COLO668 (cell line): ENCODE measurements at regions not wholly inside any gene's neighbourhood (a gene's known extent, or its start where the extent isn't known, plus 50 kb on each side); places are given as distances from the start of the nearest gene placed in this dataset.
"Not testable (repeated sequence)": the region's sequence is repeated elsewhere in the genome, so short reads cannot be mapped to it uniquely, and the experiment has no call there.

Experiments
- DNase-seq: peaks from one replicate; lab custom pipeline; 2025; ENCODE audit not compliant: unreplicated experiment; lab: John Stamatoyannopoulos, UW

DNA sequence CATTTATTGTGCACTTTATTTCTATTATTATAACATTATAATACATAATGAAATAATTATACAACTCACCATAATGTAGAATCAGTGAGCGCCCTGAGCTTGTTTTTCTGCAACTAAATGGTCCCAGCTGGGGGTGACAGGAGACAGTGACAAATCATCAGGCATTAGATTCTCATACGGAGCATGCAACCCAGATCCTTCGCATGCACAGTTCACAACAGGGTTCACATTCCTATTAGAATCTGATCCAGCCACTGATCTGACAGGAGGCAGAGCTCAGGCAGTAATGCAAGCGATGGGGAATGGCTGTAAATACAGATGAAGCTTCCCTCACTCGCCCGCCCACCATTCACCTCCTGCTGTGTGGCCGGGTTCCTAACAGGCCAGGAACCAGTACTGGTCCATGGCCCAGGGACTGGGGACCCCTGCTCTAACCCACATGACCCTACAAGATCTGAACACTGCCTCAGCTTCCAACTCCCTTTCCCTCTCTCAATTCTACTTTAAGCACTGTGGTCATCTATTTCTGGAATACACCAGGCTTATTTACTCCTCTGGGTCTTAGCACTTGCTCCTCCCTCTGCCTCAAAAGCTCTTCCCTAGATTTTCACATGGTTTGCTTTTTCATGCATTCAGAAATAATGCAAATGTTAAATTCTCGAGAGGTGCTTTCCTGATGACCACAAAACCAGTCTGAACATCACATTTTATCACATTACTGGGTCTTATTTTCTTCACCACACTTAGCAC, 166.8 kb upstream of the HCCS start:
- DNase-seq: no peak

DNA sequence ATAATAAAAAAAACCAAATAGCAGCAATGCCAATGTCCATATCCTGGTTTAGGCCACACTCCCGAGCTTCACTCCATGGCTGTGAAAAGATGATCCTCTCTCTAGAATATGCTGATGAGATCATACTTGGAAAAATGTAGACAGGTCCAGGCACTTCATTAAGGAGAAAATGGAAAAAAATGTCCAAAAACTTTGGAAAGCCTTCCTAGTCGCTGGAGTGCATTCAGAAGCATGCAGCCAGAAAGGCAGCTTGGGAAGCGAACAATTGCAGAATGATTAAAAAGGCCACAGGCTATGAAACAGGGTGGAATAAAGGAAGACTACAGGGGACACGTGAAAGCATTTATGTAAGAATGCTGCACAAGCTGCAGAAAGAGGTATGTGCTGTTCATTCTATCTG, 165.6 kb upstream of the HCCS start:
- no peak for DNase-seq

- no peak for DNase-seq
These were observed 161.6 kb upstream of the HCCS start for GRCh38 chrX:10949541-10949940.

DNA sequence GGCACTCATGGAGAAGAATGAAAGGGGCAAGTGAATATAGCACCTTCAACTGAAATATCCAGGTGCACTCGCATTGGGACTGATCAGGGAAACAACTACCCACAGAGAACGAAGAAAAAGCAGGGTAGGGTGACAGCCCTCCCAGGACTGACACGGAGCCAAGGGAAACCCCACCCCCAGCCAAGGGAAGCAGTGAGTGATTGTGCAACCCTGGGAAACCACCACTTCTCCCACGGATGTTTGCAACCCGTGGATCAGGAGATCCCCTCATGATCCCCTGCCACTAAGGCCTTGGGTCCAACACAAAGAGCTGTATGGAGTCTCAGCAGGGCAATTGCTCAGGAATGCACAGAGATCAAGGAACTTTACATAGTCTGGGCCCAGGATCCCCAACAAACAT, 158.5 kb upstream of the HCCS start:
- no peak for DNase-seq

GRCh38 chrX:10965174-10965798, 145.8 kb upstream of the HCCS start:
- no peak for DNase-seq

DNA sequence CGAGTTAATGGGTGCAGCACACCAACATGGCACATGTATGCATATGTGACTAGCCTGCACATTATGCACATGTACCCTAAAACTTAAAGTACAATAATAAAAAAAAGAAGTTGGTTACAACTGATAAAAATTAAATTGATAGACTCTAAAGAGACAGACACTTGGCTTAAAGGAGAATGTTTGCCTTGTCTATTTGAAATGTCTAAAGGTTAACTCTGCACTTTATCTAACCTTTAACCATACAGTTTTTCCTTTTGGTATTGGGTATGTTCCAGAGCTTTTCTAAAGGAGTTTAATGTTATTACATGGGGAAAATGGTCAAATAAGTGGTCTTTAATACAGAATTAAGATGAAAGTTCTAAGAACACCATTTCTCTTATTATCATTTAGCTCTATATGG, 145.1 kb upstream of the HCCS start:
- DNase-seq: no peak

- DNase-seq: no peak
These were observed 140.0 kb upstream of the HCCS start for GRCh38 chrX:10971176-10971575.

DNA sequence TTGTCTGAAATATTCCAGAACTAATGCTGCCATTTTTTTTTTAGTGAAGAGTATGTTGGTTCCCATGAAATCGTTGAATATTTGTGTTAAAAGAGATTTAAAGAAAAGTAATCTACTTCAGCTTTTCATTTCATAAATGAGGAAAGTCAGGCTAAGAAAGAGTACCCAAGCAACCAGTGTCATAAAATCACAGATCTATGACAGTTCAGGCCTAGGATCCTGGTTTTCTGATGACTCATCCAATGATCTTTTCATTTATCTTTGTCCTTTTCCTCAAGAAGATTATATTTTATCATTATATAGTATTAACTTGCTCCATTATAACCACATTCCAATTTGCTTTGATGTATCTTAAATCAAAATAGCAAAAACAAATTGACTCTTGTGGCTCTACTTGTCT, 139.4 kb upstream of the HCCS start:
- no peak for DNase-seq

DNA sequence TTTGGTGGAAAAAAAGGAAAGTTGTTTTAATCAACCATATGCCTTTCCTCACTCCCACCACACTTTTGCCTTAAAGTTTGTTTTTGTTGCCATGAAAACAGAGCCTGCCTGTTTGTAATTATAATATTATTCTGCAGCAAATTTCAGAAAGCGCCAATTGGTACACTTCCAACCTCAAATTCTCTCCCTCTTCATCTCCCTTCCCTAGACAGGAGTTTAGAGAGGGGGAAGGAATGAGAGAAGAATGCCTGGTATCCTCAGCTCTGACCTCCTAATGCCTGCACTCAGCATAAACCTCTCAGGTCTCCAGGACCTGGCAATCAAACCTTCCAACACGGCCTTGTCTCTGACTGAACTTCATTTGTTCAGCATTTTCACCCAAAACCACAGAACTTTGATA, 138.4 kb upstream of the HCCS start:
- DNase-seq: no peak

DNA sequence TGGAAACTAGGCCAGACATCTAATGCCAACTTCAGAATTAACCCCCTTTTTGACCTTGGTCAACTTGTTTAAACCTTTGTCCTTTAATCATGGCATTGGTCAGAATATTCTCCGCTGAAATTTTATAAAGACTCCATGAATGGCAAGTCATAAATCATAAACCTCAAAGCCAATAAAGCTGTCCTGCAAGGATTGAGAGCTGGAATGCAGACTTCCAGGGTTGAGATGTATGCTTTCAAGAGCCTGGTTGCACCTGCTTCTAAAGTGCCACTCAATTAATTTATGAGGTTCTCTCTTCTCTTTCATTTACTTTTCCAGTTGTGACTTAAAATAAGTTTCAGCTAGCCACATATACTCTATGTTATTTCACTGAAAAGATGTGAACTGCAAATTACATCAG, 136.2 kb upstream of the HCCS start:
- no peak for DNase-seq

- DNase-seq: no peak
These were observed 131.2 kb upstream of the HCCS start for GRCh38 chrX:10979956-10980355.

DNA sequence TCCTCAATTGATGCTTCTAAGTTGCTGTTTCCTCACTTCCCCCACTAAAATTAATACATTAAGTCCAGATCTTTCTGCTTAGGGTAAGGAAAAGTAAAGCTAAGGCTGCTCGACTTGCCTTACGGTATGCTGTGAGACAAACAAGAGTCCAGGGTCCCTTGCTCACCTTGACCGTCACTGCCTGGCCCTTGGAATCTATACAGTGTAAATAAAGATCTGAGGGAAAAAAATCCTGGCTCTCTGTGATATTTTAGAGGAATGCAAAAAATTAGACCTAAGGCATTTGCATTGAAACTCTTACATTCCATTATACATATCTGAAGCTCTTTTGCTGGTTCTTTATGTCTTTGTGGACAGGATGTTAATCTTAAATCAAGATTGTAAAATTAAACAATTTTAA, 129.6 kb upstream of the HCCS start:
- no peak for DNase-seq

DNA sequence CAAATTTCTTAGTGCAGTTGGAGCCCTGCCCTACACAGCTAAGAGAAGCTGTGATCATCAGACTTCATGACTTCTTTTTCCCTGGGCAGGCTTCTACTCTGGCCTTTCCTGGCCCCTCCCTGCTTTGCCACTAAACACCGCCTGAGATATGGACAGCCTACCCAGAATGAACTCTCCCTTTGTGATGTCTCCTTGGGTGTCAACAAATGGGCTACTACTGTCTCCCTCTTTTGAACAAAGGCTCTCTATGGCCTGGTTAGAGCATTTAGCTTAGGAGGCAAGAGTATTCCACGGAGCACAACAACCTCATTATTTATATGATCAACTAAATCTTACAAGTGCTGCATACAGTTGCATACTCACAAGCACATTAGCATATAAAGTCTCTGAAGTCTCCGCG, 127.6 kb upstream of the HCCS start:
- DNase-seq: no peak

GRCh38 chrX:10984213-10984612, 126.9 kb upstream of the HCCS start:
- no peak for DNase-seq

- DNase-seq: no peak
These were observed 124.5 kb upstream of the HCCS start for GRCh38 chrX:10986616-10987015.

DNA sequence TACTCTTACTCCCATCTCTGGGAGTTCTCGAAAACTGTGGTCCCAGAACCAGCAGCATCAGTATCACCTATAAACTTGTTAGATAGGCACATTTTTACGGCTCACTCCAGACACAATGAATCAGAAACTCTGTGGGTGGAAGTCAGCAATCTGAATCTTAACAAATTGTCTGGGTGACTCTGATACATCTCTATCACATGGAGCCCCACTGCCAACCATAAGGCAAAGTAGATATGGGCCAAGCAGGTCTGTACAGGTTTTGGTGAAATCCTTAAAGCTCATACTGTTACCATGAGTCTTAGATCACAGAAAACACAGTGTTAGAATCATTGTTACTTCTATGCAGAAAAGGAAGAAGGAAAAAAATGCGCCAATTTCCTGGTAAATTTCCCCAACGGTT, 122.5 kb upstream of the HCCS start:
- no peak for DNase-seq

- DNase-seq: no peak
These were observed 121.7 kb upstream of the HCCS start for GRCh38 chrX:10989386-10989785.

GRCh38 chrX:10990418-10990817, 120.7 kb upstream of the HCCS start:
- no peak for DNase-seq

- DNase-seq: no peak
These were observed 120.2 kb upstream of the HCCS start for GRCh38 chrX:10990976-10991375.

DNA sequence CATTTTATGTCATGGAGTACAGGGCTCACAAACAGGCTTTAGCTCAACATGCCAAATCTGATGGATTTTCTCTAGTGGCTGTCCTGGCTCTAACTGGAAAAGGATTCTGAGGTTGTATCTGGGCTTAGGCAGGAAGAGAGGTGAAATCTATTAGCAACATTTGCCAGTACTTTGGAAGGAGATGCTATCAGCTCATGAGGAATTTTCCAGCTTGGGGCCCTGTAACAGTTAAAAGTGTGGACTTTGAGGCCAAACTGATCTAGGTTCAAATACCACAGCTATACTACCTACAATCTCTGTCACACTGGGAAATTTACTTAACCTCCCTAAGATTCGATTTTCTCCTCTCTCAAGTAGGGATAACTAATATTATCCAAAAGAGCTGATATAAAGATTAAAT, 119.0 kb upstream of the HCCS start:
- no peak for DNase-seq

DNA sequence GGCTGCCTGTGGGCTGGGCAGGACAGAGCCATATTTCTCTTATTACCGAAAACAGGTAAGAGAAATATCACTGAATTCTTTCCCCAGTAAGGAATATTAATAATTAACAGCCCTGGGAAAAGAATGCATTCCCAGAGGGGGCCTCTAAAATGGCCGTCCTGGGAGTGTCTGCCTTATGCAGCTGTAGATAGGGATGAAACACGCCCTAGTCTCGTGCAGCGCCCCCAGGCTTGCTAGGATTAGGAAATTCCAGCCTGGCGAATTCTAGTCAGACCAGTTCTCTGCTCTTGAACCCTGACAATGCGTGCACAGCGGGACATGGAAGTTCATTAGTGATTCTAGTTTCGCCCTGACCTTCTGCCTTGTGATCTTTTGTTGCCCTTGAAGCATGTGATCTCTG, 104.1 kb upstream of the HCCS start:
- DNase-seq: not testable (repeated sequence)

DNA sequence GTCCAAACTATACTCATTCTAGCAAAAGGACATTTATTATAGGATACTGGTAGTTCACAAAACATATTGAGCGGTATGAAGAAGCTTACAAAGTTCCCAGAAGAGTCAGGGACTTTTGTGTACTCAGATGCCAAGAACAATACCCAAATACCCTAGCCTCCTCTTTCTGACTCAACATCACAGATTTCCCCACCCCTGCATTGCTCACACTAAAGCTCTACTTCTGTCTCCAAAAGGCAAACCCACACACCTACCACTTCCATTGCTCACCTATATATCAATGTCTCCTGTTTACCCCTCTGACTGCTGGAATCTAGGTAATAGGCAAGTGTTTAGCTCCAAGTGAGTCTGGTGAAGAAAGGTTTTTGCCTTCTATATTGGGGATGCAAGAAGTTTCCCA, 100.7 kb upstream of the HCCS start:
- no peak for DNase-seq

DNA sequence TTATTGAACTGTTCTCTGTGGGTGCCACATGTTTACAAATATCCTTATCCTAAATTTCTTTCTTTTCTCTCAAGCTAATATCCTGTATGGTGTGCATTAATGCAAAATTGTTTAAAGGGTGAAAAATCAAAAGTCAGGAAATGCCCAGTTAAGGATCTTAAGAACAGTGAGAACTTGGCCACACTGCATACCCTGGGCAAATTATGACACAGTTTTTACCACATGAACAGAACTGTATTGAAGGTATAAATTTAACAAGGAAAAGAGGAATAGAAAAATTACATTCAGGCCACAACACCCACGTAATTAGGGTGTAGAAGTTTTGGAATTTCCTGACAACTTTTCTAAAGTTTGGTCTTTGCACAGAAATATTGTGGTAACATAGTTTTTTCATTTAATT, 94.4 kb upstream of the HCCS start:
- DNase-seq: no peak
